HL-60/S4 treated with phorbol 12-myristate 13-acetate at 8.2 ng/mL for 4 days and 3 days (cell line): ENCODE measurements at regions not wholly inside any gene's neighbourhood (a gene's known extent, or its start where the extent isn't known, plus 50 kb on each side); places are given as distances from the start of the nearest gene placed in this dataset.
"Not testable (repeated sequence)": the region's sequence is repeated elsewhere in the genome, so short reads cannot be mapped to it uniquely, and the experiment has no call there.

Source experiments
- in situ Hi-C: fragments of 300-500 bp; cut with MboI; formaldehyde crosslinking; loops from 2 replicates; pipeline ENCODE4 v1.15.0; 2022; ENCODE audit warnings: low sequenced_read_pairs

DNA sequence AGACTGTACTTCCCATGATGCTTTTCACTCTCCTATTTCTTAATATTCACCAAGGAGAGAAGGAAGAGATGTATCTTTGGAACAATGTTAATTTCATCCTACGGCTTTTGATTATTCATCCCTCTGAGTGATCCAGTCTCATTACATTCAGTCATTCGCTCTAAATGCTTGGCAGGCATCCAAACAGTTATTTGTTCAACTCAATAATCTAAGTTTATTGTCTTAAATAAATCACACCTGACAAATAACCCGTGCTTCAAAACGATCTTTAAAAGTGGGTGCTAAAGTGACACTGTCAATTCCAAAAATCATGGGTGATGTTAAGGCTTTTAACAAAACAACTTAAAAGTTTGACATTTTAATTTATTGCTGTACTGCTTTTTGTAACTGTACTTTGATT is 233.1 kb downstream of the RASEF start:
- in situ Hi-C loops = loop anchor here (25.0 kb wide), 1 partner anchor 107 kb away; no protein-coding TSS in a partner anchor

- in situ Hi-C loops = no loop called here
These were observed 197.4 kb downstream of the RASEF start for GRCh38 chr9:82865524-82865923.

GRCh38 chr9:82880336-82881050 is 182.4 kb downstream of the RASEF start:
- in situ Hi-C loops = no loop called here

GRCh38 chr9:82882138-82882537 is 180.8 kb downstream of the RASEF start:
- in situ Hi-C loops = no loop called here

GRCh38 chr9:82882748-82883147 is 180.2 kb downstream of the RASEF start:
- in situ Hi-C loops = no loop called here

- in situ Hi-C loops = no loop called here
These were observed 179.5 kb downstream of the RASEF start for GRCh38 chr9:82883436-82883835.

GRCh38 chr9:82883974-82884373 is 179.0 kb downstream of the RASEF start:
- in situ Hi-C loops = not testable (repeated sequence)

GRCh38 chr9:82890401-82890800 is 172.5 kb downstream of the RASEF start:
- in situ Hi-C loops = no loop called here

GRCh38 chr9:82890865-82891264 is 172.1 kb downstream of the RASEF start:
- in situ Hi-C loops = no loop called here

GRCh38 chr9:82891321-82891720 is 171.6 kb downstream of the RASEF start:
- in situ Hi-C loops = no loop called here

- in situ Hi-C loops = no loop called here
These were observed 169.4 kb downstream of the RASEF start for GRCh38 chr9:82893549-82893948.

- in situ Hi-C loops = no loop called here
These were observed 168.4 kb downstream of the RASEF start for GRCh38 chr9:82894548-82894947.

GRCh38 chr9:82894961-82895821 is 167.8 kb downstream of the RASEF start:
- in situ Hi-C loops = no loop called here

DNA sequence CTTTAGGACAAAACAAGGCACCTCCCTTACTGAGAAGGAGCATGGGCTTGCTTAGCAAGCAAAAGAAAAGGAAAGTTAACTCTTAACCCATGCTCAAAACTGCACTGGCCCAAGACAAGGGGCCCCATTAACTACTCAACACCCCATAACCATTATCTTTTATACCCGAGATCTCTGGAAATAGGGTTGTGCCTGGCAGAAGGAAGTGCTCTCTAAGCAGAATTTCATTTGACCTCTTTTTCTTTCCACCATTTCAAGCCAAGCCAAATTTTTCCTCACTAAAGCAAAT is 167.2 kb downstream of the RASEF start:
- in situ Hi-C loops = no loop called here

- in situ Hi-C loops = no loop called here
These were observed 159.4 kb downstream of the RASEF start for GRCh38 chr9:82903503-82903902.

GRCh38 chr9:82911996-82912395 is 150.9 kb downstream of the RASEF start:
- in situ Hi-C loops = no loop called here

DNA sequence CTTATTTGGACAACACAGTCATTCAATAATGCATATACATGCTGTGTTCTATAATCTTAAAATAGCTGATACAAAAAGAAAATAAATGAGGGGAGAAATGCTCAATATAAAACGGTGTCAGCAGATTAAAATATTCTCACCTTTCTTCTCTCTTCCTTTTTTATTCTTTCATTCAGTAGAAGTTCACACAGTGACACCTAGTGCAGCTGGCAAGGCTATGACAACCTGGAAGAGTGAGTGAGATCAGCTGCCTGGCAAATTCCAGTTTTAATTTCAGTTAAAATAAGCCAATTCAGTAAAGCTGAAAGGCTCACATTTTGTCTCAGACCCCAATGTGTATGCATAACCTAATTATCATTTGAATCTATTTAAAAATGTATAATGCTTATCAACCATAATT is 150.3 kb downstream of the RASEF start:
- in situ Hi-C loops = no loop called here

DNA sequence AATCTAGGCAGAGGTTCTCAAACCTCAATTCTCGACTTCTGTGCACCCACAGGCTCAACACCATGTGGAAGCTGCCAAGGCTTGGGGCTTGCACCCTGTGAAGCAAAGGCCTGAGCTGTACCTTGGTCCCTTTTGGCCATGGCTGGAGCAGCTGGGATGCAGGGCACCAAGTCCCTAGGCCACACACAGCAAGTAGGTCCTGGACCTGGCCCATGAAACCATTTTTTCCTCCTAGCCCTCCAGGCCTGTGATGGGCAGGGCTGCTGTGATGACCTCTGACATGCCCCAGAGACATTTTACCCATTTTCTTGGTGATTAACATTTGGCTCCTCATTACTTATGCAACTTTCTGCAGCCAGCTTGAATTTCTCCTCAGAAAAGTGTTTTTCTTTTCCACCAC is 146.7 kb downstream of the RASEF start:
- in situ Hi-C loops = not testable (repeated sequence)

DNA sequence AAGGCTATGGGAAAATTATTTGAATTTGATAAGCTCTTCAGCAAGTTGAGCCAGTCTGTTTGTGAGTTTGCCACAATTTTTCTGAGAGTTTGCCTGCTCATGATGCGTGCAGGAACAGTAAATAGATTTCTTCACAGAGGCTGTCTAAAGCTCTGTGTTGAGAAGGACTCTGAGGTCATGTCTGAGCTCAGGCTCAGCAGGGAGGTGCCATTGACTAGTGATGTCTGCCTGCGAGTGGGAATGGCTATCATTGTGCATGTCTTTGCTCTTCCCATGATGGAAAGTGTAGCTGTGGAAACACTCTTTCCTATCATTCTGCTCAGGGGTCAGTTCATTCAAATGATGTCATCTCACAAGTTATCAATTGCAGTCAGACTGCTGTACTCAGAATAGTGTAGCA is 142.8 kb downstream of the RASEF start:
- in situ Hi-C loops = no loop called here

DNA sequence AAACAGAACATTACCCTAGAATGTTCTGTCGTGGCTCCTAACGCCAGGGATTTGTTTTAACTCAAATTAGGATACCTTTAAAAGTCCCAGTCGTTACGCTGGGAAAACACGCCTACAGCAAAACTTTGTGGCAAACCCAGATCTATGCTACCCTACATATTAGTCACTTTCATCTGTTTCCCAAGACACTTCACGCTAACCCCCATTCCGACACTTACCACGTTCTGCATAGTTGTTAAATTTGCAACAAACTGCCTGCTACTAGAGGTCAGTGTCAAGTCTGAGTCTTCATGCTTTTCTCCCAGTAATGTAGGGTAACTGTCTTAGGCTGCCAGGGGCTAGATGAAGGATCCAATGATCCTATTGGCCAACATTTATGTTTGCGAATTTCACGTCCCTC is 140.3 kb downstream of the RASEF start:
- in situ Hi-C loops = no loop called here

GRCh38 chr9:82923092-82923911 is 139.6 kb downstream of the RASEF start:
- in situ Hi-C loops = no loop called here
